GM10248 (cell line): ENCODE measurements at regions not wholly inside any gene's neighbourhood (a gene's known extent, or its start where the extent isn't known, plus 50 kb on each side); places are given as distances from the start of the nearest gene placed in this dataset.
"Not testable (repeated sequence)": the region's sequence is repeated elsewhere in the genome, so short reads cannot be mapped to it uniquely, and the experiment has no call there.

Experiments
- CTCF ChIA-PET: fragments of 300-600 bp; sonication (Branson Sonifier 250); formaldehyde crosslinking; extraction: SDS; loops from one replicate; lab custom pipeline; 2021; ENCODE audit warnings: antibody characterized with exemption; lab: Yijun Ruan, JAX
- POLR2A ChIA-PET: fragments of 350-650 bp; sonication (Branson Sonifier 250); formaldehyde crosslinking; extraction: SDS; loops from one replicate; lab custom pipeline; 2020; ENCODE audit warnings: antibody characterized with exemption; lab: Yijun Ruan, JAX
- DNase-seq: peaks from one replicate; pipeline ENCODE4 v3.0.0; 2012; ENCODE audit errors: extremely low spot score
- TF ChIP-seq, protein P1 (sequence below): IDR thresholded peaks from 2 replicates; pipeline ENCODE4 v1.5.1; 2012; ENCODE audit warnings: mild to moderate bottlenecking, low read depth; ENCODE audit errors: extremely low read depth, missing control alignments, control extremely low read depth

DNA sequence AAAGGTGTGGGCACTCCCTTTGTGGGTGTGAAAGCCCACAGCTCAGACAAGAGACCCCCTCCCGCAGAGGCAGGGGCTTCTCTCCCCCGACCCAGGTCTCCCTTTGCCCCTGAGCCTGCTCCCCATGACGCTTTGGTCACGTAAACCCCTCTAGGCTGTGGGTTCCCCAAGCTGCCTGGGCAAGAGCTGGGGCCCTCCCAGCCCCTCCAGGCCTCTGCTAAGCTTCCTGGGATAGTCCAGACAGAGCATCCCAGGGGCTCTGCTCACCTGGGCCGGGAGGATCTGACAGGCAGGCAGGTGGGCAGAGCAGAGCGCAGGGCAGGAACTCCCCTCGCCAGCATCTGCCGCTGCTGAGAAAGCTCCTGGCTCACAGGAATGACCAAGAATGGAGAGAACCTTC is 177.3 kb downstream of the BANP start:
- POLR2A ChIA-PET = no interaction called here
- CTCF ChIA-PET = no interaction called here
- TF ChIP-seq, protein P1, sequence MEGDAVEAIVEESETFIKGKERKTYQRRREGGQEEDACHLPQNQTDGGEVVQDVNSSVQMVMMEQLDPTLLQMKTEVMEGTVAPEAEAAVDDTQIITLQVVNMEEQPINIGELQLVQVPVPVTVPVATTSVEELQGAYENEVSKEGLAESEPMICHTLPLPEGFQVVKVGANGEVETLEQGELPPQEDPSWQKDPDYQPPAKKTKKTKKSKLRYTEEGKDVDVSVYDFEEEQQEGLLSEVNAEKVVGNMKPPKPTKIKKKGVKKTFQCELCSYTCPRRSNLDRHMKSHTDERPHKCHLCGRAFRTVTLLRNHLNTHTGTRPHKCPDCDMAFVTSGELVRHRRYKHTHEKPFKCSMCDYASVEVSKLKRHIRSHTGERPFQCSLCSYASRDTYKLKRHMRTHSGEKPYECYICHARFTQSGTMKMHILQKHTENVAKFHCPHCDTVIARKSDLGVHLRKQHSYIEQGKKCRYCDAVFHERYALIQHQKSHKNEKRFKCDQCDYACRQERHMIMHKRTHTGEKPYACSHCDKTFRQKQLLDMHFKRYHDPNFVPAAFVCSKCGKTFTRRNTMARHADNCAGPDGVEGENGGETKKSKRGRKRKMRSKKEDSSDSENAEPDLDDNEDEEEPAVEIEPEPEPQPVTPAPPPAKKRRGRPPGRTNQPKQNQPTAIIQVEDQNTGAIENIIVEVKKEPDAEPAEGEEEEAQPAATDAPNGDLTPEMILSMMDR = no peak
- DNase-seq = peak; percentile 20

DNA sequence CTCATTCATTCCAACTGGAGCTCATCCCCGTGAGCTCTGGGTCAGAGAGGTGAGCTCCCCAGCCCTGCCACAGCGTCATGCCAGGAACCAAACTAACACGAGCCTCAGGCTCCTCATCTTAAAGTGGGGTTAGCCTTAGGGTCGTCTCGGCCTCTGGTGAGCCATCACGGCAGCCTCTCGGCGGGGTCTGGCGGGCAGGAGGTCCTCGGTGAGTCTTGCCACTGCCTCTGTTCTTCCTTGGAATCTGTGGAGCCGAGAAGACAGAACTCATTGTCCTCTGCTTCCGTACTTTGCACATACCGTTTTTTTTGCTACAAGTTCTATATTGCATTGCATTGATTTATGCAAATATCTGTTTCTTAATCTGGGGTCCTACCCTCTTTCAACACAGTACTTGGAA is 177.9 kb downstream of the BANP start:
- POLR2A ChIA-PET, DNase-seq, CTCF ChIA-PET: not testable (repeated sequence)

DNA sequence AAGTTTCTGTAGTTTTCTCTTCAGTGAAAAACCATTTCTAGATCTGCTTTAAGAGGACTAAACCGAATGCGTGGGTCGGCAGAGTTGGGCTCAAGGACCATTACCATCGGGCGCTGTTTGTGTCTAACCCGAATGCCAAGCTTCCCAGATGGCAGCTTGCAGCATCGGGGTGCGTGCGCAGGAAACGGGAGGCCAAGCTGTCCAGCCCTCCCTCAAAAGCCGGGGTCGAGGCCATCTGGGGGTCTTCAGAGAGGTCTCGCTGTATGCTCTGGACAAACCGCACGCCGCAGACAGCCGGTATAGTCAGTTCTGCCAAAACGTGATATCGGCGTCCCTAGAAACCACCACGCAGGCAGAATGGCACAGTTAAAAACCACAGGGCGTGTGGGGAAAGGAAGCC is 178.8 kb downstream of the BANP start:
- TF ChIP-seq, protein P1 = no peak
- ChIA-PET POLR2A (no interaction called here), CTCF (no interaction called here)
- no peak for DNase-seq

DNA sequence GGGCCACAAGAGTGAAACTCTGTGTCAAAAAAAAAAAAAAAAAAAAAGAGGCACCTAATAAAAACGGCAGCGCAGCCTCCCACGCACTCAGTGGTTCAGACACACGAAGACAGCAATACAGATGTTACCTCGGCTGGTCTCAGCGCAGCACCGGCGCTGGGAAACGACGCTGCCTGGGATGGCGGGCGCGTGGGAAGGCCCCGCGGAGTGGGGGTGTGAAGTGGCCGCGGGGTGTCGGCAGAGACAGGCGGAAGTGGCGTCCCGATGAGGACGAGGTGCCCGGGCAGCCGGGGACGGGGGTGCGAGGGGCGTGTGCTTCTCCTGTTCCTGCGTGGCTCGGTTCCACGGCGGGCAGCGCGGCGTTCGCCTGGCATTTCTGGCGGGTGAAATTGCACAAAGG is 179.4 kb downstream of the BANP start:
- ChIA-PET POLR2A (no interaction called here), CTCF (no interaction called here)
- no peak for DNase-seq
- TF ChIP-seq, protein P1 = no peak

DNA sequence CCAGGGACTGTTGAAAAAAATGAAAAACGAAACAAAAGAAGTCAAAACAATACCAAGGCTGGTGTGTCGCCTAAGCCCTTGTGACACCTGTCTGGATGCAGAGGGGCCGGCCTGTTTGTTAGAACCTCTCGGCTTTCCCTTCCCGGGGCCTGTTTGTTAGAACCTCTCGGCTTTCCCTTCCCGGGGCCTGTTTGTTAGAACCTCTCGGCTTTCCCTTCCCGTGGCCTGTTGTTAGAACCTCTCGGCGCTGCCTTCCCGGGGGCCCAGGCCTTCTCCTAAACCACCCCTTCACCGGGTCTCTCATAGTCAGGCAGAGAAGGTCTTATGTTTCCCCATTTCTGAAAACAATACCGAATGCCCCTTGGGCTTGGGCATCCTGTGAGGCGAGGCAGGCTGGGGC is 180.0 kb downstream of the BANP start:
- TF ChIP-seq, protein P1 = no peak
- peak; percentile 41 for DNase-seq
- POLR2A ChIA-PET = no interaction called here
- CTCF ChIA-PET = no interaction called here

DNA sequence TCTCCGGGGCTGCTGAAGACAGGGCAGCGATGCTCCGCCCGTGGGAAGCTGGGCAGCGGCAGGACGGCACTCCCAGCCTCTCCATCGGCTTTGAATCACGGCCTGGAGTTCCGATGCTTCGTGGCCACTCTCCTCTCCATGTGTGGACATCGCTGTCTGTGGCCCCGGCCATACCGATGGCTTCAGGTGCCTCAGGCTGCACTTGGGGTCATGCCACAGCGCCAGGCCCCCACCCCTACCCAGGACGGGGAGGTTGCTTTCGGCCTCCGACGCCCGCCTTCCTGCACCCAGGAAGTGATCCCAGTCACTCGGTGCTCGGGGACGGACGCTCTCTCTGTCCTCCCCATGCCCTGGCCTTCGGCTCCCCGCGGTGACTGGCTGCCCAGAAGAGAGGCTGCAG is 180.7 kb downstream of the BANP start:
- POLR2A ChIA-PET = no interaction called here
- CTCF ChIA-PET = no interaction called here
- TF ChIP-seq, protein P1 = no peak
- DNase-seq = no peak

DNA sequence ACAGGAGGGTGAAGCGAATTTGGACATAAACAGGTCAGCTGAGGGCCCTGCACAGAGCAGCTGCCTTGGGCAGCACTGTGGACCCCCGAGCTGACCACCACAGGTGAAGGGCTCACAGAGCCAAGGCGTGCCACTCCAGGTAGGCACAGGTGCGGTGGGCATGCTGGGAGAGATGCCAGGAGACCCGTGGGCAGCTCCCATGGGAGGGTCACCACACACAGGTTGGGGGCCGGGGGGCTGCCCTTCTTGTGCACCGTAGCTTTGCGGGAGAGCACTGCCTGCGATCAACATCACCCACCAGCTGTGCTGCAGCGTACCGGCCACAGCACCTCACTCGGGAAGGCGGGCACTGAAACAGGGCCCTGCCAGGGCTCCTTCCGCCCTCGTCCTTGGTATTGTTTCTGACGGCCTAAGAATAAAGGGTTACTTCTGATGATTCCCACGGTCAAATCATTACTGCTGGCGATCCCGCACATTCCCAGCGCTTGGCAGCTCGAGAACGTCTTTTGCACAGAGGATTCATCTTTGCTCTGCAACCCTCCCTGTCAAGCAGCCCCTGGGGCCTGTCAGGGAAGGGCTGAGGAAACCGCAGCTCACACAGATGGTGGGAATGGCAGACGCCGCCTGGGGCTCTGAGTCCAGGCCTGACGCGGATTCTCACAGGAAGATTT is 181.7 kb downstream of the BANP start:
- DNase-seq = no peak
- ChIA-PET POLR2A (no interaction called here), CTCF (no interaction called here)
- TF ChIP-seq, protein P1 = no peak
